ENCODE measurements at regions not wholly inside any gene's neighbourhood (a gene's known extent, or its start where the extent isn't known, plus 50 kb on each side); places are given as distances from the start of the nearest gene placed in this dataset.
A peak's percentile ranks its signal among the peaks of the same experiment; 100 is the strongest.

GRCh38 chr1:82837766-82838465, 1037.2 kb downstream of the ADGRL2 start:
- Mint-ChIP-seq H3K27ac (peak overlapping the region; percentile 92), H3K4me3 (no peak overlapping the region), H3K4me1 (peaks cover 34% of the 10 kb centered on the region), H3K27me3 (ENCODE audit: insufficient read depth, low read depth) (no peaks in the 10 kb centered on the region), H3K9me3 (peaks cover 4% of the 10 kb centered on the region), H3K36me3 (no peaks in the 10 kb centered on the region)
- H3K4me2 ChIP-seq = peak overlapping the region; percentile 46
- H3K36me3 ChIP-seq = no peaks in the 10 kb centered on the region
- H3K9me3 ChIP-seq (ENCODE audit: low read depth) = no peaks in the 10 kb centered on the region
- no peak overlapping the region for H3K4me3 ChIP-seq
- TF ChIP-seq CTCF (IDR thresholded peaks at IDR 0.05) (no peak), EZH2phosphoT487 (IDR thresholded peaks at IDR 0.05) (no peak), EZH2 (IDR thresholded peaks at IDR 0.05) (no peak)
- peak overlapping the region; percentile 78 for H3K27ac ChIP-seq
- H2AFZ ChIP-seq (replicated peaks) = peak overlapping the region; percentile 45
- peak; percentile 67 for DNase-seq (ENCODE audit: low spot score)
- peaks cover 36% of the 10 kb centered on the region for H3K4me1 ChIP-seq
- H3F3A ChIP-seq (ENCODE audit: low read depth) = peaks cover 24% of the 10 kb centered on the region
- no peaks in the 10 kb centered on the region for H3K79me2 ChIP-seq (ENCODE audit: low read depth)
- no peak overlapping the region for H3K9ac ChIP-seq
- no peaks in the 10 kb centered on the region for H4K20me1 ChIP-seq (ENCODE audit: low read depth)
- H3K27me3 ChIP-seq = no peaks in the 10 kb centered on the region

- H3K4me1 Mint-ChIP-seq = peaks cover 34% of the 10 kb centered on the region
- DNase-seq (ENCODE audit: low spot score) = no peak
- no peaks in the 10 kb centered on the region for H3K27me3 ChIP-seq
- H3K4me3 Mint-ChIP-seq = no peak overlapping the region
- H3F3A ChIP-seq (ENCODE audit: low read depth) = peaks cover 24% of the 10 kb centered on the region
- H3K9ac ChIP-seq = no peak overlapping the region
- peak overlapping the region; percentile 52 for H3K27ac Mint-ChIP-seq
- peak overlapping the region; percentile 45 for H2AFZ ChIP-seq (replicated peaks)
- no peaks in the 10 kb centered on the region for H3K79me2 ChIP-seq (ENCODE audit: low read depth)
- H3K9me3 ChIP-seq (ENCODE audit: low read depth) = no peaks in the 10 kb centered on the region
- no peaks in the 10 kb centered on the region for H3K36me3 ChIP-seq
- peak overlapping the region; percentile 78 for H3K27ac ChIP-seq
- H3K4me1 ChIP-seq = peaks cover 36% of the 10 kb centered on the region
- no peaks in the 10 kb centered on the region for H4K20me1 ChIP-seq (ENCODE audit: low read depth)
- no peaks in the 10 kb centered on the region for H3K36me3 Mint-ChIP-seq
- H3K4me2 ChIP-seq = peak overlapping the region; percentile 46
- TF ChIP-seq CTCF (IDR thresholded peaks at IDR 0.05) (no peak), EZH2 (IDR thresholded peaks at IDR 0.05) (no peak), EZH2phosphoT487 (IDR thresholded peaks at IDR 0.05) (no peak)
- no peak overlapping the region for H3K4me3 ChIP-seq
- H3K9me3 Mint-ChIP-seq = peaks cover 4% of the 10 kb centered on the region
- no peaks in the 10 kb centered on the region for H3K27me3 Mint-ChIP-seq (ENCODE audit: insufficient read depth, low read depth)
Observed at GRCh38 chr1:82836973-82837680, 1036.4 kb downstream of the ADGRL2 start.

GRCh38 chr1:82836213-82836972, 1035.7 kb downstream of the ADGRL2 start:
- H3K9me3 ChIP-seq (ENCODE audit: low read depth) = no peaks in the 10 kb centered on the region
- H3K9me3 Mint-ChIP-seq = peaks cover 4% of the 10 kb centered on the region
- no peaks in the 10 kb centered on the region for H3K36me3 ChIP-seq
- no peaks in the 10 kb centered on the region for H3K27me3 Mint-ChIP-seq (ENCODE audit: insufficient read depth, low read depth)
- peaks cover 36% of the 10 kb centered on the region for H3K4me1 ChIP-seq
- H4K20me1 ChIP-seq (ENCODE audit: low read depth) = no peaks in the 10 kb centered on the region
- no peaks in the 10 kb centered on the region for H3K79me2 ChIP-seq (ENCODE audit: low read depth)
- H3K27ac ChIP-seq = no peak overlapping the region
- peak overlapping the region; percentile 45 for H2AFZ ChIP-seq (replicated peaks)
- no peak overlapping the region for H3K4me3 ChIP-seq
- H3F3A ChIP-seq (ENCODE audit: low read depth) = peaks cover 24% of the 10 kb centered on the region
- H3K4me3 Mint-ChIP-seq = no peak overlapping the region
- no peaks in the 10 kb centered on the region for H3K36me3 Mint-ChIP-seq
- TF ChIP-seq EZH2phosphoT487 (IDR thresholded peaks at IDR 0.05) (no peak), CTCF (IDR thresholded peaks at IDR 0.05) (no peak), EZH2 (IDR thresholded peaks at IDR 0.05) (no peak)
- no peak for DNase-seq (ENCODE audit: low spot score)
- peak overlapping the region; percentile 46 for H3K4me2 ChIP-seq
- H3K4me1 Mint-ChIP-seq = peaks cover 34% of the 10 kb centered on the region
- no peaks in the 10 kb centered on the region for H3K27me3 ChIP-seq
- no peak overlapping the region for H3K9ac ChIP-seq
- H3K27ac Mint-ChIP-seq = no peak overlapping the region
